GM10266 (cell line): ENCODE measurements at regions not wholly inside any gene's neighbourhood (a gene's known extent, or its start where the extent isn't known, plus 50 kb on each side); places are given as distances from the start of the nearest gene placed in this dataset.

Experiments used
- DNase-seq: peaks from one replicate; pipeline ENCODE4 v3.0.0; 2012; ENCODE audit errors: extremely low spot score
- TF ChIP-seq, protein P1 (sequence below): IDR thresholded peaks from 2 replicates; pipeline ENCODE4 v1.5.1; 2012; ENCODE audit warnings: mild to moderate bottlenecking, low read depth; ENCODE audit not compliant: control insufficient read depth, insufficient read depth; ENCODE audit errors: missing control alignments

DNA sequence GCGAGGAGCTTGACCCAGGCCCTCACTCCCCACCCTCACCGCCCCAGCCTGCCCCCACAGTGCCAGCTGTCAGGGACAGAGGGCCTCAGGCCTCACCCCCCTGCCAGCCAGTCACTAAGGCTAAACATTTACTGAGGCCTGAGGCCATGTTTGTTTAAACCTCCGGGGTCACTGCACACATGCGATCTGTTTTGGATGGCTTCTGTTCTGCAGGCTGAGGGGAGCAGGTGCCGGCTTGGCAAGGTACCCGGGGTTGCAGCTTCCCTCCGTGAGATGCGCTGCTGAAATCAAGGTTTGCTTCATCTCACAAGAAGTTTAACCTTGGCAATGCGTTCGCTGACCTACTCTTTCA is 103.3 kb upstream of the BOD1 start:
- DNase-seq = no peak
- TF ChIP-seq, protein P1, sequence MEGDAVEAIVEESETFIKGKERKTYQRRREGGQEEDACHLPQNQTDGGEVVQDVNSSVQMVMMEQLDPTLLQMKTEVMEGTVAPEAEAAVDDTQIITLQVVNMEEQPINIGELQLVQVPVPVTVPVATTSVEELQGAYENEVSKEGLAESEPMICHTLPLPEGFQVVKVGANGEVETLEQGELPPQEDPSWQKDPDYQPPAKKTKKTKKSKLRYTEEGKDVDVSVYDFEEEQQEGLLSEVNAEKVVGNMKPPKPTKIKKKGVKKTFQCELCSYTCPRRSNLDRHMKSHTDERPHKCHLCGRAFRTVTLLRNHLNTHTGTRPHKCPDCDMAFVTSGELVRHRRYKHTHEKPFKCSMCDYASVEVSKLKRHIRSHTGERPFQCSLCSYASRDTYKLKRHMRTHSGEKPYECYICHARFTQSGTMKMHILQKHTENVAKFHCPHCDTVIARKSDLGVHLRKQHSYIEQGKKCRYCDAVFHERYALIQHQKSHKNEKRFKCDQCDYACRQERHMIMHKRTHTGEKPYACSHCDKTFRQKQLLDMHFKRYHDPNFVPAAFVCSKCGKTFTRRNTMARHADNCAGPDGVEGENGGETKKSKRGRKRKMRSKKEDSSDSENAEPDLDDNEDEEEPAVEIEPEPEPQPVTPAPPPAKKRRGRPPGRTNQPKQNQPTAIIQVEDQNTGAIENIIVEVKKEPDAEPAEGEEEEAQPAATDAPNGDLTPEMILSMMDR = no peak

DNA sequence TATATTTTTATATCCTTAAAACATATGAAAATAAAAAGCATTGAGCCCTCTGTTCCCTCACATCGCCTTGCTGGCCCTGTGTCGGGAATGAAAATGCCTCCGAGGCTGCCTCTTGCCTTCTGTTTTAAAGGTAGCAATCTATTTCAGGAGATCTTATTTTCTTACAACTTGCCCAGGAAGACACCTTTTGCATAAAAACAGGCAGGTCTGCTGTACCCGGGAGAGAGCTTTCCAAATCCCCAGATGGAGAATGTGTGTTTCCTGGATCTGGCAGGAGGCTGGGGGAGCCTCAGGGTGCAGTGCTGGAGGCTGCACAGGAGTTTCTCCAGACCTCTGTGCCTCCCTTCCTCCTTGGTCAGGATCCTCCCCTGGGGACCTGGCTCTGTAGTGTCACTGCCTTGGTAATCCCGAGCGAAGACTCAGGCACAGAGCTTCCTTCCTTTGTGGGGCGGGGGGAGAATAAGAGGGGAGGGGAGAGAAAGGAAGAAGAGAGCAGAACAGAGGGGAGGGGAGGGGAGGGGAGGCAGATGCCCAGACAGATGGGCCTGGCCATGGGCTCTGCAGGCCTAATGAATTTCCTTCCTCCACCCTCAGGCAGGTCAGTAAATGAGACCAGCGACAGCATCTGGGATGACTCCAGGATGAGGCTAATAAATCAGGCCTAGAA is 104.0 kb upstream of the BOD1 start:
- no peak for DNase-seq

DNA sequence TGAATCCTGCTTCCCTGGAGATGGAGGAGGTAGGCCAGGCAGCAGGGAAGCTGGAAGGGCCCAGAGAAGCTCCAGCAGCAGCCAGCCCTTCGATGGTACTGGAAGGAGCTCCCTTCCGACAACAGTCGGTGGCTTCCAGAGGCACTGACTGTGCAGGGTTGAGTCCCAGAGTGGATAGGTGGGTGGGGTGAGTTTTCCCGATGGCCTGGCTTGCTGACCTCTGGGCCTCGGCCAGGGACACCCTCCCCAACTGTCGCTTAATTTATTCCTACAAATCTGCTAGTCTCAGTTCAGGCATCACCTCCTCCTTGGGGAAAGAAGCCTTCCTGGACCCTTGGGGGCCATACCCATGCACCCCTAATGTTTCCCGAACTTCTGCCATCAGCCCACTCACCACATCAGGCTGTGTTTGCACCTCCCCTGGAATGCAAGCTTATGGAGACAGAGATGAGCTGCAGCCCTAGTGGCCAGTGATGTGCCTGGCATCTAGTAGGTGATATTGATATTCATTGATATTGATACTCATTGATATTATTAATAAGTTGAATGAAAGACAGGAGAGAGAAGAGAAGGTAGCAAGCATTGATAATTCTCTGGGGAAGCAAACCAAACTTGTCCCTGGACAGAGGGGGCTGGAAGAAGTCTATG is 104.6 kb upstream of the BOD1 start:
- DNase-seq = no peak
- TF ChIP-seq, protein P1 = no peak

More for the DNA sequence above, 104.0 kb upstream of the BOD1 start:
- TF ChIP-seq, protein P1 = no peak

DNA sequence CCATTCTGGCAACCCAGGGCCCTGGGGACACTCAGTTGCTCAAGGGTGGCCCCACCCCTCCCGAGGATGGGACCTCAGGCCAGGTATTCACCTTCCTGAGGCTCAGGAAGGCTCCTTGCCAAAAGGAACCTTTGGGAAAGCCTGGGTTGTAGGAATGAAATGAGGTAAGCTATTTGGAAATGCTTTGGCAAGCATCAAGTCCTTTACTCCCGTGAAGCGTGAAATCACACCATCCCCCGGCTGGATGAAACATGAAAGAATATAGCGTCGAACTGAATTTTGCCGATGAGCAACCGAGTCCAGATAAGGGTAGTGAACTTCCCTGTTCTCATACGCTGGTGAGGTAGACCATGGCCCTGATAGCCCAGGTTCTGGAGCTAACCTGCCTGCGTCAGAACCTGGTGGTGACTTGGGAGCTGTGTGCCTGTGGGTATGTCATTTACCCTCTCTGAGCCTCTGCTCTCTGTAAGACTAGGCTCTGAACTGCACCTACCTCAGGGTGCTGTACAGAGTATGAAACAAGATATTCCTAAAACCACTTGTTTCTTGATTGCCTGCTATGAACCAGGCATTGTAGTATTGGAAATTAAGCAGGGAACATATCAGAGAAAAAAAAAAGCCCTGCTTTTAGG is 105.3 kb upstream of the BOD1 start:
- no peak for DNase-seq
- TF ChIP-seq, protein P1 = no peak

DNA sequence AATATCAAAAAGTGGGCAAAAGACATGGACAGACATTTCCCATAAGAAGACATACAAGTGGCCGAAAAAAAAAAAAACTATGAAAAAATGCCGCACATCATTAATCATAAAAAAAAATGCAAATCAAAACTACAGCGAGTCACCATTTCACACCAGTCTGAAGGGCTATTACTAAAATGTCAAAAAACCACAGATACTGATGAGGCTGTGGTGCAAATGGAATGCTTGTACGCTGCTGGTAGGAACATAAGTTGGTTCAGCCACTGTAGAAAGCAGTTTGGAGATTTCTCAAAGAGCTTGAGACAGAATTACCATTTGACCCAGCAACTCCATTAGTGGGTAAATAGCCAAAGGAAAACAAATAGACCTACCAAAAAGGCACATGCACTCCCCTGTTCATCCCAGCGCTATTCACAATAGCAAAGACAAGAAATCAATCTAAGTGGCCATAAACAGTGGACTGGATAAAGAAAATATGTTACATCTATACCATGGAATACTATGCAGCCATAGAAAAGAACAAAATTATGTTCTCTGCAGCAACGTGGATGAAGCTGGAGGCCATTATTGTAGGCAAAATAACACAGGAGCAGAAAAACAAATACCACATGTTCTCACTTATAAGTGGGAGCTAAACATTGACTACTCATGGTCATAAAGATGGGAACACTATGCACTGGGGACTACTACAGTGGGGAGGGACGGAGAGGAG is 110.6 kb upstream of the BOD1 start:
- TF ChIP-seq, protein P1 = no peak
- no peak for DNase-seq

DNA sequence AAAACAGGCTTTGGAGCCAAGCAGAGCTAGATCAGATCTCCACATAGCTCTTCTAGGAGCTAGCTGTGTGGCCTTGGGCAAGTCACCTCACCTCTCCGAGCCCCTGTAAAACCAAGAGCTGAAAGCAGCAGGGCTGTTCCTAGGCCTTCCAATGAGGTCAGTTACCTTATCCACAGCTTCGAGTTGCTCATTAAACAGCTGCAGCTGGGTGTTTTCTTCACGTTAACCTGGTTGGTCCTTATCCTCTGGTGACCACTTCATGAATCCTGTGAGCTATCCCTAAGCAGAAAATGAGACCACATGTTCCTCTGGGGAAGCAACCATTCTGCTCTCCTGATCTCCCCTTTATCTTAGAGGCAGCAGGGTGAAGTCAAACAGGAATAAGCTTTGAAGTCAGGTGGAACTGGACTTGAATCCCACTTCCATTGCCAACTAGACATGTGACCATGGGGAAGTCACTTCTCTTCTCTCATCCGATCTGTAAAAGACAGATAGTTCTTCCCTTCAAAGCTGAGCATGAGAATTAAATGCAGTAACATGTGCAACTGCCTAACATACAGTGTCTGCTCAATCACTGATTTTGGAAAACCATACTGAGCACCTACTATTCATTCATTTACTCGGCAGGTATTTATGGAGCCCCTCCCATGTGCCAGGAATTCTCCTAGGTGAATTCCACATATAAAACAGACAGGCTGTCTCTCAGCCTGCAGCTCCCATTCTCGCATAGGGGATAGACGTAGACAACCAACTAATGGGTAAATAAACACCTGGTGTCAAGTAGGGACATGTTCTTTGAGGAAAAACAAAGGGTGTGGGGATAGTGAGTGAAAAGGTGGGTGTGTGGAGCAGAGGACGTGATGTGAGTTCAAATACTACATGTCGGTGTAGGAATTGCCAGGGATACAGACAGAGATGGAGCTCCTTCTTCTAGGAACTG is 111.7 kb upstream of the BOD1 start:
- TF ChIP-seq, protein P1 = no peak
- no peak for DNase-seq
